MM.1S (cell line): ENCODE measurements at regions not wholly inside any gene's neighbourhood (a gene's known extent, or its start where the extent isn't known, plus 50 kb on each side); places are given as distances from the start of the nearest gene placed in this dataset.

Experiments used
- EZH2 ChIP-seq: fragments of 300-600 bp; sonication (generic); optimal IDR thresholded peaks from 2 replicates; pipeline ENCODE3; 2017; ENCODE audit warnings: low read depth, mild to moderate bottlenecking, antibody characterized with exemption, low read length, mixed read lengths
- EZH2phosphoT487 ChIP-seq: fragments of 300-600 bp; sonication (generic); IDR thresholded peaks from 2 replicates; pipeline ENCODE4 v1.6.1; 2018; ENCODE audit warnings: antibody characterized with exemption, low read length
- TF ChIP-seq, protein P1 (sequence below): fragments of 300-600 bp; sonication (generic); IDR thresholded peaks from 2 replicates; pipeline ENCODE4 v1.5.1; 2016; ENCODE audit warnings: antibody characterized with exemption, low read length, mixed read lengths

DNA sequence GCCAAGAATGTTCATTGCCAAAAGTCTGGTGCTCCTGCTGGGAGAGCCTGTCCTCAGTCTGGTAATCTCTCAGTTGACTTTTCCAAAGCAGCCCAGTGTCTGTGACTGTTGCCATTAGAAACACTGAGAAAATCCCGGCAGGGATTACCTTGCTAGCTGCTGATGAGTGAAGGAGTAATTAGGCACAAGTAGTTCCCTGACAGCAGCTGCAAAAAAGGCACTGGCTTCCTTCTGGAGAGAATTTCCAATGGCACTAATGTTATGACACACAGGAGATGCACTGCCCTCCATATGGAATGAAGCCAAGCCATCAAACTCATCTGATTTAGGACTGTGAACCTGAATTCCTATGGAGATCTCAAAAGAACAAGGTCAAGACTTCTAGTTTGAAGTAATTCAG lies 1321.2 kb upstream of the SEL1L start:
- TF ChIP-seq, protein P1, sequence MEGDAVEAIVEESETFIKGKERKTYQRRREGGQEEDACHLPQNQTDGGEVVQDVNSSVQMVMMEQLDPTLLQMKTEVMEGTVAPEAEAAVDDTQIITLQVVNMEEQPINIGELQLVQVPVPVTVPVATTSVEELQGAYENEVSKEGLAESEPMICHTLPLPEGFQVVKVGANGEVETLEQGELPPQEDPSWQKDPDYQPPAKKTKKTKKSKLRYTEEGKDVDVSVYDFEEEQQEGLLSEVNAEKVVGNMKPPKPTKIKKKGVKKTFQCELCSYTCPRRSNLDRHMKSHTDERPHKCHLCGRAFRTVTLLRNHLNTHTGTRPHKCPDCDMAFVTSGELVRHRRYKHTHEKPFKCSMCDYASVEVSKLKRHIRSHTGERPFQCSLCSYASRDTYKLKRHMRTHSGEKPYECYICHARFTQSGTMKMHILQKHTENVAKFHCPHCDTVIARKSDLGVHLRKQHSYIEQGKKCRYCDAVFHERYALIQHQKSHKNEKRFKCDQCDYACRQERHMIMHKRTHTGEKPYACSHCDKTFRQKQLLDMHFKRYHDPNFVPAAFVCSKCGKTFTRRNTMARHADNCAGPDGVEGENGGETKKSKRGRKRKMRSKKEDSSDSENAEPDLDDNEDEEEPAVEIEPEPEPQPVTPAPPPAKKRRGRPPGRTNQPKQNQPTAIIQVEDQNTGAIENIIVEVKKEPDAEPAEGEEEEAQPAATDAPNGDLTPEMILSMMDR, result no peak
- TF ChIP-seq EZH2phosphoT487 (no peak), EZH2 (no peak)
